A673 (cell line): ENCODE measurements at regions not wholly inside any gene's neighbourhood (a gene's known extent, or its start where the extent isn't known, plus 50 kb on each side); places are given as distances from the start of the nearest gene placed in this dataset.

Source experiments
- BruUV-seq: library from RNA; stranded (reverse); fragments of 400-500 nt; replicated peaks from 2 replicates; lab custom pipeline; 2021; lab: Mats Ljungman, UMichigan
- CTCF ChIA-PET: fragments of 300-600 bp; sonication (Branson Sonifier 250); formaldehyde crosslinking; loops from one replicate; lab custom pipeline; 2022; ENCODE audit warnings: antibody characterized with exemption; lab: Charles Lee
- POLR2A ChIA-PET: fragments of 300-600 bp; sonication (Branson Sonifier 250); formaldehyde crosslinking; loops from one replicate; lab custom pipeline; 2022; ENCODE audit warnings: antibody characterized with exemption; ENCODE audit not compliant: low non-redundant PET; lab: Charles Lee
- DNase-seq: peaks from one replicate; pipeline ENCODE4 v3.0.0-alpha.2; 2015; ENCODE audit warnings: low spot score
- H3K27ac ChIP-seq: fragments of 200-600 bp; sonication (generic); 2 replicates; pipeline ENCODE4 v1.5.1; 2016; ENCODE audit warnings: mixed run types, low read depth, mild to moderate bottlenecking, mixed read lengths, antibody characterized with exemption, low read length; ENCODE audit not compliant: poor library complexity, severe bottlenecking
- H3K27me3 ChIP-seq: fragments of 200-600 bp; sonication (generic); replicated peaks from 2 replicates; pipeline ENCODE4 v1.6.1; 2017; ENCODE audit warnings: mixed run types, low read depth, mild to moderate bottlenecking, mixed read lengths, antibody characterized with exemption, low read length; ENCODE audit not compliant: insufficient read depth, poor library complexity
- H3K36me3 ChIP-seq: fragments of 200-600 bp; sonication (generic); 2 replicates; pipeline ENCODE4 v1.6.1; 2016; ENCODE audit warnings: mixed run types, mild to moderate bottlenecking, mixed read lengths, antibody characterized with exemption, low read length; ENCODE audit not compliant: insufficient read depth, poor library complexity, severe bottlenecking
- H3K4me1 ChIP-seq: fragments of 200-600 bp; sonication (generic); 2 replicates; pipeline ENCODE4 v1.6.1; 2017; ENCODE audit warnings: mixed run types, mild to moderate bottlenecking, mixed read lengths, antibody characterized with exemption, low read length; ENCODE audit not compliant: insufficient read depth, poor library complexity, severe bottlenecking
- H3K4me3 ChIP-seq: fragments of 200-600 bp; sonication (generic); 2 replicates; pipeline ENCODE4 v1.5.1; 2016; ENCODE audit warnings: low read depth, mixed run types, mild to moderate bottlenecking, mixed read lengths, low read length; ENCODE audit not compliant: poor library complexity, severe bottlenecking
- H3K9me3 ChIP-seq: fragments of 200-600 bp; sonication (generic); 2 replicates; pipeline ENCODE4 v1.6.1; 2016; ENCODE audit warnings: mixed run types, low read depth, mild to moderate bottlenecking, mixed read lengths, antibody characterized with exemption, low read length; ENCODE audit not compliant: poor library complexity, severe bottlenecking
- EZH2 ChIP-seq: fragments of 200-600 bp; sonication (generic); IDR thresholded peaks from 2 replicates; pipeline ENCODE4 v1.6.1; 2017; ENCODE audit warnings: borderline replicate concordance, low read depth, mild to moderate bottlenecking, mixed read lengths, antibody characterized with exemption, low read length; ENCODE audit not compliant: poor library complexity, severe bottlenecking
- intact Hi-C: fragments of 100-400 bp; cut with micrococcal nuclease; formaldehyde crosslinking; loops from one replicate; pipeline ENCODE4 v1.10.0; 2022; ENCODE audit not compliant: unreplicated experiment
- TF ChIP-seq, protein P1 (sequence below): fragments of 300-800, 200-600 bp; sonication (generic); conservative IDR thresholded peaks from 2 replicates; pipeline ENCODE4 v1.5.1; 2017; ENCODE audit warnings: low read depth, mild to moderate bottlenecking, antibody characterized with exemption, low read length, moderate library complexity, mixed read lengths

DNA sequence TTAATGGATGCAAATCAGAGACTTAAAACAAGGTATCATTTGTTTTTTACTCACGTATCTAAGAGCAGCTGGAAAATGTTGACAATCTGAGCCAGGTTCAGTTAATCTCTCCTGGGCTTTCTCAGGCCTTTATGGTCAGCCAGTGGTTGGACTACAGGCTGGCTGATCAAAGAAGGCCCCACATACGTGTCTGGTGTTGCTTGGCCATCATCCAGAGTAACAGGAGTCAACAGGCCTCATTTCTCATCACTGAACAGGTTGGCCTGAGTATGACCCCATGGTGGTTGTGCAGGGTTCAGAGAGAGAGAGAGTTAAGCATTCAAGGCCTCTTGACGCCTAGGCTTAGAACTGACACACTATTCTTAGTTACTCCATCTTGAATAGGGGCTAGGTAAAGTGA, 97.0 kb upstream of the VLDLR start:
- H3K4me3 ChIP-seq = no peak overlapping the region
- no peak overlapping the region for H3K27ac ChIP-seq
- no TSS peak for BruUV-seq
- H3K27me3 ChIP-seq = no peaks in the 10 kb centered on the region
- no peaks in the 10 kb centered on the region for H3K4me1 ChIP-seq
- POLR2A ChIA-PET = no interaction called here
- CTCF ChIA-PET = no interaction called here
- H3K9me3 ChIP-seq = no peaks in the 10 kb centered on the region
- no peaks in the 10 kb centered on the region for H3K36me3 ChIP-seq
- intact Hi-C loops = loop anchor here (10.0 kb wide), 1 partner anchor 200 kb away; no protein-coding TSS in a partner anchor
- TF ChIP-seq EZH2 = no peak
- TF ChIP-seq, protein P1, sequence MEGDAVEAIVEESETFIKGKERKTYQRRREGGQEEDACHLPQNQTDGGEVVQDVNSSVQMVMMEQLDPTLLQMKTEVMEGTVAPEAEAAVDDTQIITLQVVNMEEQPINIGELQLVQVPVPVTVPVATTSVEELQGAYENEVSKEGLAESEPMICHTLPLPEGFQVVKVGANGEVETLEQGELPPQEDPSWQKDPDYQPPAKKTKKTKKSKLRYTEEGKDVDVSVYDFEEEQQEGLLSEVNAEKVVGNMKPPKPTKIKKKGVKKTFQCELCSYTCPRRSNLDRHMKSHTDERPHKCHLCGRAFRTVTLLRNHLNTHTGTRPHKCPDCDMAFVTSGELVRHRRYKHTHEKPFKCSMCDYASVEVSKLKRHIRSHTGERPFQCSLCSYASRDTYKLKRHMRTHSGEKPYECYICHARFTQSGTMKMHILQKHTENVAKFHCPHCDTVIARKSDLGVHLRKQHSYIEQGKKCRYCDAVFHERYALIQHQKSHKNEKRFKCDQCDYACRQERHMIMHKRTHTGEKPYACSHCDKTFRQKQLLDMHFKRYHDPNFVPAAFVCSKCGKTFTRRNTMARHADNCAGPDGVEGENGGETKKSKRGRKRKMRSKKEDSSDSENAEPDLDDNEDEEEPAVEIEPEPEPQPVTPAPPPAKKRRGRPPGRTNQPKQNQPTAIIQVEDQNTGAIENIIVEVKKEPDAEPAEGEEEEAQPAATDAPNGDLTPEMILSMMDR = no peak
- DNase-seq = no peak

DNA sequence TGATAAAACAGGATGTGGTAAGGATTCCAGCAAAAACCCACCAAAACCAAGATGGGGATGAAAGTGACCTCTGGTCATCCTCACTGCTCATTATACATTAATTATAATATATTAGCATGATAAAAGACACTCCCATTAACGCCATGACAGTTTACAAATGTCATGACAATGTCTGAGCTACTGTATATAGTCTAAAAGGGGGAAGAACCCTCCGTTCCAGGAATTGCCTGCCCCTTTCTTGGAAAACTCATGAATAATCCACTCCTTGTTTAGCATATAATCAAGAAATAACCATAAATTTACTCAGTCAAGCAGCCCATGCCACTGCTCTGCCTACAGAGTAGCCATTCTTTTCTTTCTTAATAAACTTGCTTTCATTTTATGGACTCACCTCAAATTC, 96.4 kb upstream of the VLDLR start:
- ChIA-PET POLR2A (no interaction called here), CTCF (no interaction called here)
- H3K27me3 ChIP-seq = no peaks in the 10 kb centered on the region
- no peak for DNase-seq
- H3K9me3 ChIP-seq = no peaks in the 10 kb centered on the region
- no peaks in the 10 kb centered on the region for H3K4me1 ChIP-seq
- no peak overlapping the region for H3K27ac ChIP-seq
- no peak for TF ChIP-seq EZH2
- TF ChIP-seq, protein P1 = no peak
- intact Hi-C loops = loop anchor here (10.0 kb wide), 1 partner anchor 200 kb away; no protein-coding TSS in a partner anchor
- no peak overlapping the region for H3K4me3 ChIP-seq
- no peaks in the 10 kb centered on the region for H3K36me3 ChIP-seq
- no TSS peak for BruUV-seq

DNA sequence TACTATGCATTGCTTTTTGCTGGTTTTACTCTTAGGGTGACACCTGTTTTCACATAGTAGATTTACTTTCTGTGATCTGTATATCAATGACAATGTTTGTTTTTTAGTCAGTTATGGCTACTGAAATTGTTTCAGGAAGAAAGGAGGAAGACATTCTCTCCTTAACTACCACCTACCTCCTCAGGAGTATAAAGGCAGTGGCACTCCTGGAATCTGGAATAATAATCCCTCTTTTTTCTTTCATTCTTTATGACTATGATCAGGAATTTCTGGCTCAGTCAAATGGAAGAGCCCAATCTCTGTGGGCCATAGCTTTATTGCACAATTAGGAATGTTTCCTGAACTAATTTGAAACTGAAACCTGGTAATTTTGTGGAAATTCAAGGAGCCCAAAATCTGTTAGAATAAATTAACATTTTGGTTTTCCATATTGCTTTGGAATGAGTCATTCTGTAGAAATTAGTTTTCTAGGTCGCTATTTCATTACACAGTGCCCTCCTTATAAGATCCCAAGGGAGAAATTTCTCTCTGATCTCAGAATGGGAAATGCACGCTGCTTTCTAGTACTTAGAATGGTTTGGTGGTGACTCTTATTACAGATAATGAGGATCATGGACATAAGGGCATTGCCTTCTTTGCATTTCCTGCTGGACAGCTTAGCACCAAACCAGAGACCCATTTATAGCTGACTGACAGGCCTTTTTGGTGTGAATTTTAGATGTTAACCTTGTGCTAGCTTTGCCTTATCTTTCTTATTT, 95.3 kb upstream of the VLDLR start:
- intact Hi-C loops = loop anchor here (10.0 kb wide), 1 partner anchor 201 kb away; no protein-coding TSS in a partner anchor
- POLR2A ChIA-PET = no interaction called here
- no peaks in the 10 kb centered on the region for H3K36me3 ChIP-seq
- BruUV-seq = no TSS peak
- TF ChIP-seq, protein P1 = no peak
- TF ChIP-seq EZH2 = no peak
- H3K4me3 ChIP-seq = no peak overlapping the region
- H3K27ac ChIP-seq = no peak overlapping the region
- H3K4me1 ChIP-seq = no peaks in the 10 kb centered on the region
- H3K27me3 ChIP-seq = no peaks in the 10 kb centered on the region
- no peak for DNase-seq
- H3K9me3 ChIP-seq = no peaks in the 10 kb centered on the region
- CTCF ChIA-PET = no interaction called here
